BE2C (cell line): ENCODE measurements at regions not wholly inside any gene's neighbourhood (a gene's known extent, or its start where the extent isn't known, plus 50 kb on each side); places are given as distances from the start of the nearest gene placed in this dataset.

Experiments
- DNase-seq: peaks from one replicate; pipeline ENCODE4 v3.0.0-alpha.2; 2020
- H3K27me3 ChIP-seq: fragments of 250-450 bp; sonication (Bioruptor Pico); 2 replicates; pipeline ENCODE4 v1.5.1; 2020; ENCODE audit warnings: mild to moderate bottlenecking
- H3K36me3 ChIP-seq: fragments of 250-450 bp; sonication (Bioruptor Pico); 2 replicates; pipeline ENCODE4 v1.5.1; 2020; ENCODE audit warnings: mild to moderate bottlenecking
- H3K4me1 ChIP-seq: fragments of 250-450 bp; sonication (Bioruptor Pico); 2 replicates; pipeline ENCODE4 v1.5.1; 2020
- H3K4me3 ChIP-seq: 2 replicates; pipeline ENCODE4 v1.5.1; 2011; ENCODE audit warnings: low read depth, low read length
- H3K9me3 ChIP-seq: fragments of 250-450 bp; sonication (Bioruptor Pico); 2 replicates; pipeline ENCODE4 v1.5.1; 2020
- TF ChIP-seq, protein P1 (sequence below): IDR thresholded peaks from 2 replicates; pipeline ENCODE4 v1.5.1; 2012; ENCODE audit warnings: mild to moderate bottlenecking, low read depth, low read length

DNA sequence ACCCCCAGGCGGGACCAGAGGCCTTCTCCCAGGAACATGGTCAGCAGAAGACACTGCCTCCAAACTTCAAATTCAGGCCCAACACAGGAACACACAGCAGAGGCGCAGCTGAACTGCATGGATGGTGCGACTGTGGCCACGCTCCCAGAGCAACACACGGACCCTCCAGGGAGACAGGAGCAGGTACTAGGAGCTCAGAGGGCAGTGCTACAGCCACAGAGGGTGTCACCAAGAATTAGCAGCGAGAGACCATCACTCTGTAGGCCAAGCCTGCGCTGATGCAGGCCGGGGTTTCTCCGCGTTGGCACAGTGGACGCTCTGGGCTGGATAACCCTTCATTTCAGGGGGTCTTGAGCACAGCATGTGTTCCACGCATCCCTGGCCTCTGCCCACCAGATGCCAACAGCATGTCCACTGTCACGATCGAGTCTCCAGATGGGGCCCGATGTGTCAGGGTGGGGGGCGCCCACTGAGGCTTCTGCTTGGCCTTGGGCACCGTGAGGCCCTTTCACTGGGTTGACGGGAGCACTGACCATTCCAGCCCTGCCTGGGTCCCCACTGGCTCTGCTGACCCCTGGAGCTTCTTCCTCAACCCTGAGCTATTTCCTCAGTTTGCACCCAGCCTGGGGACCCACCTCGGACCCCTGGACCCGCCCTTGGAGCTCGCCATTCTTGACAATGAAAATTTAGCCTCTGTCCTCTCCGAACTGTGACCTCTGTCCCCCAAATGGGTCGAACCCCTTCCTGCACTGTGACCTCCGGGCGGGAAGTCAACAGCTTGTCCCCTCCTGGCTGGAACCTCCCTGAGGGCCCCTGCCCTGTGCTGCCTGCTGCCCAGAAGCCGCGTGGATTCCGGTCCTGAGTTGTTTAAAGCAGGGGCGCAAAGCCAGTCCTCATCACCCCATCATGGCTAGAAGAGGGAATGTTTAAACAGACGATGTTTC is 239.4 kb downstream of the DLL1 start:
- no peaks in the 10 kb centered on the region for H3K27me3 ChIP-seq

GRCh38 chr6:170050591-170051041 is 240.3 kb downstream of the DLL1 start:
- no peaks in the 10 kb centered on the region for H3K36me3 ChIP-seq
- no peak overlapping the region for H3K4me3 ChIP-seq
- no peak for DNase-seq
- no peaks in the 10 kb centered on the region for H3K4me1 ChIP-seq
- TF ChIP-seq, protein P1, sequence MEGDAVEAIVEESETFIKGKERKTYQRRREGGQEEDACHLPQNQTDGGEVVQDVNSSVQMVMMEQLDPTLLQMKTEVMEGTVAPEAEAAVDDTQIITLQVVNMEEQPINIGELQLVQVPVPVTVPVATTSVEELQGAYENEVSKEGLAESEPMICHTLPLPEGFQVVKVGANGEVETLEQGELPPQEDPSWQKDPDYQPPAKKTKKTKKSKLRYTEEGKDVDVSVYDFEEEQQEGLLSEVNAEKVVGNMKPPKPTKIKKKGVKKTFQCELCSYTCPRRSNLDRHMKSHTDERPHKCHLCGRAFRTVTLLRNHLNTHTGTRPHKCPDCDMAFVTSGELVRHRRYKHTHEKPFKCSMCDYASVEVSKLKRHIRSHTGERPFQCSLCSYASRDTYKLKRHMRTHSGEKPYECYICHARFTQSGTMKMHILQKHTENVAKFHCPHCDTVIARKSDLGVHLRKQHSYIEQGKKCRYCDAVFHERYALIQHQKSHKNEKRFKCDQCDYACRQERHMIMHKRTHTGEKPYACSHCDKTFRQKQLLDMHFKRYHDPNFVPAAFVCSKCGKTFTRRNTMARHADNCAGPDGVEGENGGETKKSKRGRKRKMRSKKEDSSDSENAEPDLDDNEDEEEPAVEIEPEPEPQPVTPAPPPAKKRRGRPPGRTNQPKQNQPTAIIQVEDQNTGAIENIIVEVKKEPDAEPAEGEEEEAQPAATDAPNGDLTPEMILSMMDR, result no peak
- H3K9me3 ChIP-seq, result no peaks in the 10 kb centered on the region
- no peaks in the 10 kb centered on the region for H3K27me3 ChIP-seq

More for the DNA sequence above, 239.4 kb downstream of the DLL1 start:
- Histone ChIP-seq H3K4me3 (no peak overlapping the region), H3K36me3 (no peaks in the 10 kb centered on the region), H3K4me1 (no peaks in the 10 kb centered on the region), H3K9me3 (no peaks in the 10 kb centered on the region)
- TF ChIP-seq, protein P1, result no peak
- no peak for DNase-seq

DNA sequence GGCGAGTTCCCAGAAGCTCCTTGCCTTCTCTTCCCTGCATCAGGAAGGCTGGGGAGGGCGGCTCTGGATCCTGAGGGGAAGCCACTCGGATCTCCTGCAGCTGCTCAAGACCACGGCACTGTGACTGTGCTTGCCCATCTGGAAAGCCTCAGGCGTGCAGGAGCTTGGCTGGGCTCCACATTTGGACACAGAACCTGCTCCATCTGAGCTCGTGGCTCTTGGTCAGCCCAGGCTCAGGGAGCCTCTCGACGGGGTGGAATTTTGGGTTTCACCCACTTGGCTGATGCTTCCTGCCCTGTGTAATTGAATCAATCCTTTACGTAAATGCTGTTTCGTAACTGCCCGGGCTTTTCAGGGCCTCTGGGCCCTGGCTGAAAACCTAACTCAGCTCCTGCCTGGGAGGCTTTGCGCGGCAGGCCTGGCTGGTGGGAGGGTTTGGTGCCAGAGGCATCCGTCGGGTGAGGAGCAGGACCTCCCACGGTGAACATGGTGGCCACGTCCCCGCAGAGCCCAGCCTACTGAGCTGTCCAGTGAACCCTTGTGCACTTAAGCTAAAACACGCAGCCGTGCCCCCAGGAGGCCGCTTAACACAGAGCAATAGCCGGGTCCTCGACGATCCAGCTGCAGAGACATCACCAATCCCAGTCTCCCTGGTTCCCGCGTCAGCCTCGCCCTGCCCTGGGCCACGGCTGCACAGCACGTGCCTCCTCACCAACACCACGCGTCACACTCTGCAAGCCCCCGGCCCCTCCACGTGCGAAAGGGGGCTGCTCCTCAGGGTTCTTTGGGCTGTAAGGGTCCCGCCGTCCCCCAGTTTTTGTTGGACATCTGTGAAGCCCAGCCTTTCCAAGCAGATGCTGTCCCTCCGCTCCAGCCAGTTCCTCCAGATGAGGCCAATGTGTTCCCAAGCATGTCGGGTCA is 241.0 kb downstream of the DLL1 start:
- DNase-seq, result peak; percentile 66
- Histone ChIP-seq H3K4me3 (no peak overlapping the region), H3K36me3 (no peaks in the 10 kb centered on the region), H3K4me1 (no peaks in the 10 kb centered on the region), H3K27me3 (no peaks in the 10 kb centered on the region), H3K9me3 (no peaks in the 10 kb centered on the region)
- TF ChIP-seq, protein P1, result no peak

DNA sequence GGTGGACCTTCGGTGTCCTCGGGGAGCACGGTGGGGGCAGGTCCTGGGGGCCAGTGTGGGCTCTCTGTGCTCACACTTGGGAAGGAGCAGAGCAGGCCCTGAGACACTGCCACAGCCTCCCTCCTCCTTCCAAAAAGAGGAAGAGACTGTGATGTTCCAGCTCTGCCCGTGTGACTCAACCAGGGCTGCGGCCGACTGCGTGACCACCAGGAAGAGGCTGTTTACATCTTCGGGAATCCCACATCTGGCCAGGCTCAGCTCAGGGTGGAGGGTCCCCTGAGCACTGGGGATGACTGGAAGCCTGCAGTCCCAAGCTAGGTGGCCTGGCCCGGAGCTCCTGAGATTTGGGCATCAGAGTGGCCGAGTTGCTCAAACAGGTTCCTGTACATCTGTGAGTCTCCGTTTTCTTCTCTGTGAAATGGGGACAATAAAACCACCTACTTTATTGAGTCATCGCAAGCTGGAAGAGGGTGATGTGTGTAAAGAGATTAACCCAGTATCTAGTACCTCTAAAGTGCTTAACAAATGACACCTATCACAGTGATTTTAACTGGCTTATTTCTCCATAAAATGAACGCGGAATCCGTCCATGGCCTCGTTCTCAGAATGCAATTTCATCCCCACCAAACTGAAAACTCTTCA is 242.1 kb downstream of the DLL1 start:
- Histone ChIP-seq H3K9me3 (no peaks in the 10 kb centered on the region), H3K4me3 (no peak overlapping the region), H3K27me3 (no peaks in the 10 kb centered on the region), H3K36me3 (no peaks in the 10 kb centered on the region), H3K4me1 (no peaks in the 10 kb centered on the region)
- TF ChIP-seq, protein P1, result no peak
- DNase-seq, result no peak

- no peak for DNase-seq
- Histone ChIP-seq H3K4me1 (no peaks in the 10 kb centered on the region), H3K36me3 (no peaks in the 10 kb centered on the region), H3K4me3 (no peak overlapping the region), H3K9me3 (no peaks in the 10 kb centered on the region), H3K27me3 (no peaks in the 10 kb centered on the region)
- TF ChIP-seq, protein P1, result no peak
Observed at GRCh38 chr6:170047823-170048222, 243.1 kb downstream of the DLL1 start.
